PC-9 (cell line): ENCODE measurements at regions not wholly inside any gene's neighbourhood (a gene's known extent, or its start where the extent isn't known, plus 50 kb on each side); places are given as distances from the start of the nearest gene placed in this dataset.

ENCODE experiments used
- BruUV-seq: library from RNA; stranded (reverse); fragments of 400-500 nt; replicated peaks from 2 replicates; lab custom pipeline; 2021; lab: Mats Ljungman, UMichigan
- CTCF ChIA-PET: fragments of 300-600 bp; sonication (Branson Sonifier 250); formaldehyde crosslinking; loops from one replicate; lab custom pipeline; 2022; ENCODE audit warnings: antibody characterized with exemption; lab: Charles Lee
- POLR2A ChIA-PET: fragments of 300-600 bp; sonication (Branson Sonifier 250); formaldehyde crosslinking; loops from one replicate; lab custom pipeline; 2022; ENCODE audit warnings: antibody characterized with exemption; ENCODE audit not compliant: unreplicated experiment; lab: Charles Lee
- DNase-seq, 2 experiments: peaks; one replicate each; pipeline versions ENCODE4 v3.0.0 to v3.0.0-alpha.2; 2015 to 2022; ENCODE audit warnings: mixed read lengths in 1 of 2
- H2AFZ ChIP-seq: fragments of 200-600 bp; sonication (generic); 2 replicates; pipeline ENCODE4 v1.8.1; 2017; ENCODE audit warnings: antibody characterized with exemption
- H3F3A ChIP-seq: fragments of 200-600 bp; sonication (generic); 2 replicates; pipeline ENCODE4 v1.8.1; 2017; ENCODE audit warnings: antibody characterized with exemption, mild to moderate bottlenecking, low read depth; ENCODE audit not compliant: insufficient read depth
- H3K27ac ChIP-seq: fragments of 200-600 bp; sonication (generic); 2 replicates; pipeline ENCODE4 v1.6.1; 2016; ENCODE audit warnings: mixed run types
- H3K27me3 ChIP-seq: fragments of 200-600 bp; sonication (generic); 2 replicates; pipeline ENCODE4 v1.6.1; 2016; ENCODE audit warnings: low read depth, mixed run types; ENCODE audit not compliant: insufficient read depth
- H3K36me3 ChIP-seq: fragments of 200-600 bp; sonication (generic); 2 replicates; pipeline ENCODE4 v1.6.1; 2016; ENCODE audit warnings: low read depth, mixed run types
- H3K4me1 ChIP-seq: fragments of 200-600 bp; sonication (generic); replicated peaks from 2 replicates; pipeline ENCODE4 v1.6.1; 2016; ENCODE audit warnings: mixed run types; ENCODE audit not compliant: insufficient read depth
- H3K4me2 ChIP-seq: fragments of 200-600 bp; sonication (generic); 2 replicates; pipeline ENCODE4 v1.6.1; 2017; ENCODE audit warnings: mixed run types
- H3K4me3 ChIP-seq: fragments of 200-600 bp; sonication (generic); 2 replicates; pipeline ENCODE4 v1.6.1; 2016; ENCODE audit warnings: mixed run types
- H3K79me2 ChIP-seq: fragments of 200-600 bp; sonication (generic); 2 replicates; pipeline ENCODE4 v1.6.1; 2017; ENCODE audit warnings: low read depth, mixed run types
- H3K9me2 ChIP-seq: fragments of 200-600 bp; sonication (generic); 2 replicates; pipeline ENCODE4 v1.8.1; 2017; ENCODE audit warnings: mild to moderate bottlenecking; ENCODE audit not compliant: insufficient read depth
- H3K9me3 ChIP-seq: fragments of 200-600 bp; sonication (generic); 2 replicates; pipeline ENCODE4 v1.8.1; 2016; ENCODE audit warnings: low read depth; ENCODE audit not compliant: insufficient read depth
- H4K20me1 ChIP-seq: fragments of 200-600 bp; sonication (generic); 2 replicates; pipeline ENCODE4 v1.8.1; 2017; ENCODE audit not compliant: insufficient read depth
- CTCF ChIP-seq: fragments of 200-600 bp; sonication (generic); conservative IDR thresholded peaks from 2 replicates; pipeline ENCODE4 v1.6.1; 2017; ENCODE audit warnings: mixed run types, antibody characterized with exemption, mild to moderate bottlenecking, moderate library complexity
- EZH2 ChIP-seq: fragments of 200-600 bp; sonication (generic); IDR thresholded peaks from 2 replicates; pipeline ENCODE4 v1.8.0; 2017; ENCODE audit warnings: antibody characterized with exemption, low read depth
- intact Hi-C: fragments of 100-400 bp; cut with micrococcal nuclease; formaldehyde crosslinking; loops from one replicate; pipeline ENCODE4 v1.10.0; 2022; ENCODE audit not compliant: unreplicated experiment

GRCh38 chr18:78479443-78479842, 500.2 kb upstream of the SALL3 start:
- no peaks in the 10 kb centered on the region for H3K4me1 ChIP-seq
- H4K20me1 ChIP-seq, result no peaks in the 10 kb centered on the region
- no peak for DNase-seq
- POLR2A ChIA-PET, result no interaction called here
- no TSS peak for BruUV-seq
- H2AFZ ChIP-seq, result no peak overlapping the region
- H3K4me3 ChIP-seq, result no peak overlapping the region
- no peaks in the 10 kb centered on the region for H3K36me3 ChIP-seq
- no peaks in the 10 kb centered on the region for H3K79me2 ChIP-seq
- CTCF ChIA-PET, result no interaction called here
- H3K27ac ChIP-seq, result no peak overlapping the region
- no peaks in the 10 kb centered on the region for H3K9me3 ChIP-seq
- no peaks in the 10 kb centered on the region for H3K9me2 ChIP-seq
- no peak for TF ChIP-seq CTCF
- peaks cover 66% of the 10 kb centered on the region for H3K27me3 ChIP-seq
- intact Hi-C loops, result no loop called here
- H3F3A ChIP-seq, result no peaks in the 10 kb centered on the region
- H3K4me2 ChIP-seq, result no peak overlapping the region

- DNase-seq, result no peak
- Histone ChIP-seq H2AFZ (no peak overlapping the region), H3K27ac (no peak overlapping the region), H3K4me1 (no peaks in the 10 kb centered on the region), H3K36me3 (no peaks in the 10 kb centered on the region), H3K4me2 (no peak overlapping the region), H3K27me3 (peaks cover 66% of the 10 kb centered on the region), H3K9me3 (no peaks in the 10 kb centered on the region), H3F3A (no peaks in the 10 kb centered on the region), H3K4me3 (no peak overlapping the region), H4K20me1 (no peaks in the 10 kb centered on the region), H3K9me2 (no peaks in the 10 kb centered on the region), H3K79me2 (no peaks in the 10 kb centered on the region)
- CTCF ChIA-PET, result no interaction called here
- POLR2A ChIA-PET, result no interaction called here
- intact Hi-C loops, result no loop called here
- no TSS peak for BruUV-seq
- TF ChIP-seq CTCF (no peak), EZH2 (no peak)
These were observed 499.2 kb upstream of the SALL3 start for GRCh38 chr18:78480262-78481054.

GRCh38 chr18:78482378-78482777, 497.2 kb upstream of the SALL3 start:
- no peaks in the 10 kb centered on the region for H3K79me2 ChIP-seq
- H3K36me3 ChIP-seq, result no peaks in the 10 kb centered on the region
- no peak overlapping the region for H3K4me2 ChIP-seq
- no TSS peak for BruUV-seq
- no peak for TF ChIP-seq EZH2
- no peak for TF ChIP-seq CTCF
- H3K4me1 ChIP-seq, result no peaks in the 10 kb centered on the region
- H3K4me3 ChIP-seq, result no peak overlapping the region
- no peaks in the 10 kb centered on the region for H3K9me3 ChIP-seq
- no peak overlapping the region for H3K27ac ChIP-seq
- no peak overlapping the region for H2AFZ ChIP-seq
- H3K9me2 ChIP-seq, result no peaks in the 10 kb centered on the region
- no peaks in the 10 kb centered on the region for H4K20me1 ChIP-seq
- H3F3A ChIP-seq, result no peaks in the 10 kb centered on the region
- CTCF ChIA-PET, result no interaction called here
- DNase-seq, result no peak
- intact Hi-C loops, result no loop called here
- peaks cover 58% of the 10 kb centered on the region for H3K27me3 ChIP-seq
- POLR2A ChIA-PET, result no interaction called here
